Parathyroid adenoma (tissue), 2 donors: ENCODE measurements at regions not wholly inside any gene's neighbourhood (a gene's known extent, or its start where the extent isn't known, plus 50 kb on each side); places are given as distances from the start of the nearest gene placed in this dataset.

ENCODE experiments used
- H2AFZ ChIP-seq: fragments of 300-600 bp; sonication (generic); one replicate; pipeline ENCODE4 v1.7.0; 2017; ENCODE audit warnings: antibody characterized with exemption, mild to moderate bottlenecking
- H3K27ac ChIP-seq: fragments of 300-600 bp; sonication (generic); one replicate; pipeline ENCODE4 v1.7.0; 2017
- H3K27me3 ChIP-seq: fragments of 300-600 bp; sonication (generic); one replicate; pipeline ENCODE4 v1.7.0; 2017; ENCODE audit warnings: low read length; ENCODE audit not compliant: control insufficient read depth, insufficient read depth
- H3K36me3 ChIP-seq: fragments of 300-600 bp; sonication (generic); one replicate; pipeline ENCODE4 v1.7.0; 2017; ENCODE audit warnings: low read length; ENCODE audit not compliant: control insufficient read depth, insufficient read depth
- H3K4me1 ChIP-seq: fragments of 300-600 bp; sonication (generic); one replicate; pipeline ENCODE4 v1.7.0; 2017; ENCODE audit warnings: control low read depth
- H3K4me2 ChIP-seq: fragments of 300-600 bp; sonication (generic); one replicate; pipeline ENCODE4 v1.7.0; 2017; ENCODE audit warnings: low read length
- H3K4me3 ChIP-seq: fragments of 300-600 bp; sonication (generic); one replicate; pipeline ENCODE4 v1.7.0; 2017; ENCODE audit warnings: low read depth, low read length
- H3K79me2 ChIP-seq: fragments of 300-600 bp; sonication (generic); one replicate; pipeline ENCODE4 v1.7.0; 2017; ENCODE audit warnings: control low read depth
- H3K9ac ChIP-seq: fragments of 300-600 bp; sonication (generic); one replicate; pipeline ENCODE4 v1.7.0; 2017; ENCODE audit warnings: mild to moderate bottlenecking
- H3K9me3 ChIP-seq: fragments of 300-600 bp; sonication (generic); one replicate; pipeline ENCODE4 v1.7.0; 2017; ENCODE audit warnings: low read length; ENCODE audit not compliant: control insufficient read depth
- TF ChIP-seq, protein P1 (sequence below): fragments of 300-600 bp; sonication (generic); IDR thresholded peaks from one replicate; pipeline ENCODE4 v1.7.0; 2017; ENCODE audit warnings: antibody characterized with exemption, mild to moderate bottlenecking
- donor health status: primary hyperparathyroidism.

DNA sequence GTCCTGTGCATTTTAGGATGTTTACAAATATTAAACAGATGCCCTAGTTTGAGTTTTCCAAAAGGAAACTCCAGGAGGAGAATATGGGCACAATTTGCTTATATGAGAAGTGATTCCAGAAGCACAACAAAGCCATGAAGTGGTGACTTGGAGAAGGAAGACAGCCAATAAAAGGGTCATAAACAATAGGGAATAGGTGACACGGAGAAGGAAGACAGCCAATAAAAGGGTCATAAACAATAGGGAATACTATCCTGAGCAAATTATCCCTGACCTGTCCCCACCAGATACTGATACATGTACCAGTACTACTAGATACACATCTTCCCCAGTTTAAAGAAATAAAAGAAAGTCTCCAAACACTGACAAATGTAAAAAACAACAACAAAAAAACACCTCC is 663.6 kb downstream of the GBE1 start:
- Histone ChIP-seq H3K4me3 (no peak overlapping the region), H2AFZ (no peak overlapping the region), H3K36me3 (no peaks in the 10 kb centered on the region), H3K79me2 (no peaks in the 10 kb centered on the region), H3K27me3 (no peaks in the 10 kb centered on the region), H3K27ac (no peak overlapping the region), H3K9ac (no peak overlapping the region), H3K9me3 (no peaks in the 10 kb centered on the region), H3K4me2 (no peak overlapping the region), H3K4me1 (no peaks in the 10 kb centered on the region)
- TF ChIP-seq, protein P1, sequence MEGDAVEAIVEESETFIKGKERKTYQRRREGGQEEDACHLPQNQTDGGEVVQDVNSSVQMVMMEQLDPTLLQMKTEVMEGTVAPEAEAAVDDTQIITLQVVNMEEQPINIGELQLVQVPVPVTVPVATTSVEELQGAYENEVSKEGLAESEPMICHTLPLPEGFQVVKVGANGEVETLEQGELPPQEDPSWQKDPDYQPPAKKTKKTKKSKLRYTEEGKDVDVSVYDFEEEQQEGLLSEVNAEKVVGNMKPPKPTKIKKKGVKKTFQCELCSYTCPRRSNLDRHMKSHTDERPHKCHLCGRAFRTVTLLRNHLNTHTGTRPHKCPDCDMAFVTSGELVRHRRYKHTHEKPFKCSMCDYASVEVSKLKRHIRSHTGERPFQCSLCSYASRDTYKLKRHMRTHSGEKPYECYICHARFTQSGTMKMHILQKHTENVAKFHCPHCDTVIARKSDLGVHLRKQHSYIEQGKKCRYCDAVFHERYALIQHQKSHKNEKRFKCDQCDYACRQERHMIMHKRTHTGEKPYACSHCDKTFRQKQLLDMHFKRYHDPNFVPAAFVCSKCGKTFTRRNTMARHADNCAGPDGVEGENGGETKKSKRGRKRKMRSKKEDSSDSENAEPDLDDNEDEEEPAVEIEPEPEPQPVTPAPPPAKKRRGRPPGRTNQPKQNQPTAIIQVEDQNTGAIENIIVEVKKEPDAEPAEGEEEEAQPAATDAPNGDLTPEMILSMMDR = no peak

DNA sequence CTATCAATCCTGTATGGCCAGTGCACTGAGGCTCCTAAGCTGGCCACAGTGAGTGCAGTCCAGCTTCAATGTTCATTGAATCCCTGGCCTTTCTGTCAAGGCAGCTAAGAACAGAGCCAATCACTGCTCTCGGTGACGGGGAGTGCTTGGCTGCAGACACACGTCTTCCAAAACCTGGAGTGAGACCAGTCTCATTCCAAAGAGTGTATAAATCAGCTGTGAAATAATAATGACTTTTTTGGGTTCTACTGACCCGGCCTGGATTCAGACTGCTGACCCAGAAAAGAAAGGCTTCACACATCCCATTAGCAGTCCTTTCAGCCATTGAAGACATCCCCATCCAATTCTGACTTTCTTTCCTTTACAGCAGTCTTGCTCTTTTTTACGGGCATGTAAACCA is 665.5 kb downstream of the GBE1 start:
- Histone ChIP-seq H3K4me1 (no peaks in the 10 kb centered on the region), H3K9me3 (no peaks in the 10 kb centered on the region), H2AFZ (no peak overlapping the region), H3K36me3 (no peaks in the 10 kb centered on the region), H3K27ac (no peak overlapping the region), H3K27me3 (no peaks in the 10 kb centered on the region), H3K79me2 (no peaks in the 10 kb centered on the region), H3K9ac (no peak overlapping the region), H3K4me2 (no peak overlapping the region), H3K4me3 (no peak overlapping the region)
- TF ChIP-seq, protein P1 = no peak

DNA sequence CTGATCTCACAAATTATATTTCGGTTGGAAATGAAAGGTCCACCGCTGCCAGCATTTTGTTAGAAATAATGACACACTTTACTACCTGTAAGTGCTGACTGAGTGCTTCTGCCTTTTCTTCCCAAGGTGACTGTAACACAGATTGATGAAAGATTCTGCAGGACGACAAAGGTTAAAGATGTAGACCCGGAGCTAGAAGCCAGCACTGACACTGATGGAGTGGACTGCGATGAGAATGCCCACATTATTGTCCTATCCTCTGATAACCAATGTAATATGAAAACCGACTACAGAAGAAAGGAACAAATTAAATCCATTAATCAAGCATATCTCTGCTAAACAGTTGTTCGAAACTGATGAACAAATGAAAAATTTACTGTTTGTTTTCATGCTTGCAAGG is 666.5 kb downstream of the GBE1 start:
- Histone ChIP-seq H3K9ac (no peak overlapping the region), H3K4me2 (no peak overlapping the region), H3K36me3 (no peaks in the 10 kb centered on the region), H3K4me1 (no peaks in the 10 kb centered on the region), H3K4me3 (no peak overlapping the region), H3K27me3 (no peaks in the 10 kb centered on the region), H2AFZ (no peak overlapping the region), H3K79me2 (no peaks in the 10 kb centered on the region), H3K9me3 (no peaks in the 10 kb centered on the region), H3K27ac (no peak overlapping the region)
- TF ChIP-seq, protein P1 = no peak

DNA sequence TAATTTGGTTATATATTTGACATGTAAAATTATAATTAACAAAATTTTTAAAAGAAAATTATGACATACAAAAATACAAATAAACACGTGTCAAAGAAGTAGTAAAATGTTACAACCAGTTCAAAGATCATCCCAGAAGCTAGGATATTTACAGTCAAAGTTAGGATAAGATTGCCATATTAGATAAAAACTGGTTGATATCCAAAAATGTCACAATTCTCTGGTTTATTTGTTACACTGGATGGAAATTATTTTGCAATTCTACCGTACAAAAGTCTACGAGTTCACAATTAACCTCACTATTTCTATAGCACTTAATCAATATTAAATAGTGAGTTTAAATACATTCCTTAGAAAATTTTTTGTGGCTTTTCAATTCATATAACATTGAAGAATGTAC is 673.8 kb downstream of the GBE1 start:
- H3K9ac ChIP-seq = no peak overlapping the region

DNA sequence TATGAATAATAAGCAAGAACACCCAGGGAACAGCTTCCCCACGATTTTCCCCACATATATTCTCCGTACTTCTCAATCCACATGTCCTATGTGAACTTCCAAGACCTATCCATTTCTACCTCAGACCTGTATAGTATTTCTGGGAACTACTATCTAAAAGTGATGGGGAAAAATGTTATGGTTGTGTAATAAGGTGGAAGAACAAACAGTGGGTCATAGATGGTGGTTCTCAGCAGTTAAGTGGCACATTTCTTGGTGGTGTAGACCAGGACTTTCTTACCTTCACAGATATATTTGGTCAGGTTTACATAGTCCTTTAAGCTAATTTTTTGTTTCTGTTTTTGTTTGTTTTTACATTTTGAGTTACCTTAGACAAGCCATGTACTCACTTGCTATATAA is 675.1 kb downstream of the GBE1 start:
- no peaks in the 10 kb centered on the region for H3K36me3 ChIP-seq
- no peaks in the 10 kb centered on the region for H3K4me1 ChIP-seq
- no peak overlapping the region for H3K4me3 ChIP-seq
- no peaks in the 10 kb centered on the region for H3K79me2 ChIP-seq
- no peak overlapping the region for H3K27ac ChIP-seq
- TF ChIP-seq, protein P1 = no peak
- H3K27me3 ChIP-seq = no peaks in the 10 kb centered on the region
- H2AFZ ChIP-seq = no peak overlapping the region
- H3K4me2 ChIP-seq = no peak overlapping the region
- no peaks in the 10 kb centered on the region for H3K9me3 ChIP-seq
- no peak overlapping the region for H3K9ac ChIP-seq

More for the DNA sequence above, 673.8 kb downstream of the GBE1 start:
- Histone ChIP-seq H3K27ac (no peak overlapping the region), H2AFZ (no peak overlapping the region), H3K4me2 (no peak overlapping the region), H3K4me3 (no peak overlapping the region), H3K36me3 (no peaks in the 10 kb centered on the region), H3K9me3 (no peaks in the 10 kb centered on the region), H3K79me2 (no peaks in the 10 kb centered on the region), H3K27me3 (no peaks in the 10 kb centered on the region), H3K4me1 (no peaks in the 10 kb centered on the region)
- TF ChIP-seq, protein P1 = no peak
